HCT116 (cell line): ENCODE measurements at regions not wholly inside any gene's neighbourhood (a gene's known extent, or its start where the extent isn't known, plus 50 kb on each side); places are given as distances from the start of the nearest gene placed in this dataset.

Experiments used
- EGR1 ChIP-seq: IDR thresholded peaks from 2 replicates; pipeline ENCODE4 v1.6.1; 2012; ENCODE audit warnings: low read depth
- POLR2AphosphoS5 ChIP-seq: IDR thresholded peaks from 2 replicates; pipeline ENCODE4 v1.6.1; 2011; ENCODE audit warnings: mild to moderate bottlenecking, low read depth, low read length, moderate library complexity
- TF ChIP-seq, protein P1 (sequence below), 3 experiments: fragments of 200-600 bp in 1 of 3; sonication (generic) in 1 of 3; IDR thresholded peaks in 2 of 3; conservative IDR thresholded peaks in 1 of 3; 2 replicates each; pipeline ENCODE4 v1.5.1; 2012 to 2017; ENCODE audit warnings: low read depth in 2 of 3, low read length in 2 of 3, antibody characterized with exemption in 1 of 3, borderline replicate concordance in 1 of 3, control low read depth in 1 of 3, mild to moderate bottlenecking in 1 of 3, mixed read lengths in 1 of 3, mixed run types in 1 of 3, moderate library complexity in 1 of 3; ENCODE audit not compliant: insufficient read depth in 1 of 3
- TF ChIP-seq, protein P2 (sequence below): IDR thresholded peaks from 2 replicates; pipeline ENCODE4 v1.6.1; 2012

DNA sequence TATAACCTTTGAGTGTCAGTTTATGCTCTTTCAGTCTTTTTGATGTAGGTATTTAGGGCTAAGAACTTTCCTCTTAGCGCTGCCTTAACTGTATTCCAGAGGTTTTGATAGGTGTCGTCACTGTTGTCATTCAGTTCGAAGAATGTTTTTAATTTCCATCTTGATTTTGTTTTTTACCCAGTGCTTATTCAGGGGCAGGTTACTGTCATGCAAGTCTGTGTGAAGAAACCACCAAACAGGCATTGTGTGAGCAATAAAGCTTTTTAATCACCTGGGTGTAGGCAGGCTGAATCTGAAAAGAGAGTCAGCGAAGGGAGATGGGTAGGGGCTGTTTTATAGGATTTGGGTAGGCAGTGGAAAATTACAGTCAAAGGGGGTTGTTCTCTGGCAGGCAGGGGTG is 142.0 kb upstream of the USP9Y start:
- TF ChIP-seq, protein P1, sequence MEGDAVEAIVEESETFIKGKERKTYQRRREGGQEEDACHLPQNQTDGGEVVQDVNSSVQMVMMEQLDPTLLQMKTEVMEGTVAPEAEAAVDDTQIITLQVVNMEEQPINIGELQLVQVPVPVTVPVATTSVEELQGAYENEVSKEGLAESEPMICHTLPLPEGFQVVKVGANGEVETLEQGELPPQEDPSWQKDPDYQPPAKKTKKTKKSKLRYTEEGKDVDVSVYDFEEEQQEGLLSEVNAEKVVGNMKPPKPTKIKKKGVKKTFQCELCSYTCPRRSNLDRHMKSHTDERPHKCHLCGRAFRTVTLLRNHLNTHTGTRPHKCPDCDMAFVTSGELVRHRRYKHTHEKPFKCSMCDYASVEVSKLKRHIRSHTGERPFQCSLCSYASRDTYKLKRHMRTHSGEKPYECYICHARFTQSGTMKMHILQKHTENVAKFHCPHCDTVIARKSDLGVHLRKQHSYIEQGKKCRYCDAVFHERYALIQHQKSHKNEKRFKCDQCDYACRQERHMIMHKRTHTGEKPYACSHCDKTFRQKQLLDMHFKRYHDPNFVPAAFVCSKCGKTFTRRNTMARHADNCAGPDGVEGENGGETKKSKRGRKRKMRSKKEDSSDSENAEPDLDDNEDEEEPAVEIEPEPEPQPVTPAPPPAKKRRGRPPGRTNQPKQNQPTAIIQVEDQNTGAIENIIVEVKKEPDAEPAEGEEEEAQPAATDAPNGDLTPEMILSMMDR (IDR thresholded peaks at IDR 0.05 in 2 of 3, conservative IDR thresholded peaks at IDR 0.05 in 1 of 3; ENCODE audit: borderline replicate concordance in 1 of 3, insufficient read depth in 1 of 3, low read depth in 2 of 3, low read length in 2 of 3) = no peak
- TF ChIP-seq POLR2AphosphoS5 = no peak
- TF ChIP-seq EGR1 = no peak
- TF ChIP-seq, protein P2, sequence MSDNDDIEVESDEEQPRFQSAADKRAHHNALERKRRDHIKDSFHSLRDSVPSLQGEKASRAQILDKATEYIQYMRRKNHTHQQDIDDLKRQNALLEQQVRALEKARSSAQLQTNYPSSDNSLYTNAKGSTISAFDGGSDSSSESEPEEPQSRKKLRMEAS = no peak
